Brain microvascular endothelial cell (primary cell): ENCODE measurements at regions not wholly inside any gene's neighbourhood (a gene's known extent, or its start where the extent isn't known, plus 50 kb on each side); places are given as distances from the start of the nearest gene placed in this dataset.
"Not testable (repeated sequence)": the region's sequence is repeated elsewhere in the genome, so short reads cannot be mapped to it uniquely, and the experiment has no call there.

Experiments used
- DNase-seq: peaks from one replicate; pipeline ENCODE4 v3.0.0-alpha.2; 2020
- H3K27ac ChIP-seq: fragments of 250-450 bp; sonication (Bioruptor Pico); 2 replicates; pipeline ENCODE4 v1.5.1; 2020; ENCODE audit warnings: mild to moderate bottlenecking, moderate library complexity
- H3K27me3 ChIP-seq: fragments of 250-450 bp; sonication (Bioruptor Pico); replicated peaks from 2 replicates; pipeline ENCODE4 v1.5.1; 2020; ENCODE audit warnings: mild to moderate bottlenecking
- H3K36me3 ChIP-seq: fragments of 250-450 bp; sonication (Bioruptor Pico); replicated peaks from 2 replicates; pipeline ENCODE4 v1.5.1; 2020; ENCODE audit warnings: mild to moderate bottlenecking
- H3K4me3 ChIP-seq: 2 replicates; pipeline ENCODE4 v1.5.1; 2011; ENCODE audit warnings: low read depth, mild to moderate bottlenecking, control low read depth, low read length, moderate library complexity
- CTCF ChIP-seq: IDR thresholded peaks from 2 replicates; pipeline ENCODE4 v1.5.1; 2011; ENCODE audit warnings: low read depth, mild to moderate bottlenecking, moderate library complexity, low read length, control low read depth, inconsistent platforms; ENCODE audit errors: missing control alignments
- in situ Hi-C: cut with HindIII; loops from 2 replicates; pipeline ENCODE4 v1.10.0; 2017; ENCODE audit warnings: low sequenced_read_pairs, low pct_ligation_motif_present

GRCh38 chr6:85130743-85131142, 319.1 kb upstream of the NT5E start:
- Histone ChIP-seq H3K27me3 (no peaks in the 10 kb centered on the region), H3K27ac (no peak overlapping the region), H3K36me3 (no peaks in the 10 kb centered on the region), H3K4me3 (no peak overlapping the region)
- in situ Hi-C loops, result no loop called here
- DNase-seq, result no peak
- TF ChIP-seq CTCF, result no peak

- no peak overlapping the region for H3K27ac ChIP-seq
- TF ChIP-seq CTCF, result no peak
- no peaks in the 10 kb centered on the region for H3K27me3 ChIP-seq
- in situ Hi-C loops, result no loop called here
- H3K4me3 ChIP-seq, result no peak overlapping the region
- peak; percentile 41 for DNase-seq
- H3K36me3 ChIP-seq, result no peaks in the 10 kb centered on the region
These were observed 320.0 kb upstream of the NT5E start for GRCh38 chr6:85129881-85130280.

- no peak overlapping the region for H3K27ac ChIP-seq
- no peak for TF ChIP-seq CTCF
- no peaks in the 10 kb centered on the region for H3K27me3 ChIP-seq
- no peak overlapping the region for H3K4me3 ChIP-seq
- no peaks in the 10 kb centered on the region for H3K36me3 ChIP-seq
- in situ Hi-C loops, result no loop called here
- DNase-seq, result no peak
These were observed 321.1 kb upstream of the NT5E start for GRCh38 chr6:85128781-85129180.

- H3K27me3 ChIP-seq, H3K27ac ChIP-seq, in situ Hi-C loops, DNase-seq, H3K36me3 ChIP-seq, H3K4me3 ChIP-seq: not testable (repeated sequence)
These were observed 321.6 kb upstream of the NT5E start for GRCh38 chr6:85128256-85128655.

GRCh38 chr6:85127696-85128243, 322.1 kb upstream of the NT5E start:
- H3K36me3 ChIP-seq, result no peaks in the 10 kb centered on the region
- in situ Hi-C loops, result no loop called here
- H3K4me3 ChIP-seq, result no peak overlapping the region
- no peak for TF ChIP-seq CTCF
- no peak for DNase-seq
- no peak overlapping the region for H3K27ac ChIP-seq
- H3K27me3 ChIP-seq, result no peaks in the 10 kb centered on the region

- Histone ChIP-seq H3K27me3 (no peaks in the 10 kb centered on the region), H3K27ac (no peak overlapping the region), H3K4me3 (no peak overlapping the region), H3K36me3 (no peaks in the 10 kb centered on the region)
- TF ChIP-seq CTCF, result no peak
- in situ Hi-C loops, result no loop called here
- no peak for DNase-seq
These were observed 322.8 kb upstream of the NT5E start for GRCh38 chr6:85127168-85127498.
